PFSK-1 (cell line): ENCODE measurements at regions not wholly inside any gene's neighbourhood (a gene's known extent, or its start where the extent isn't known, plus 50 kb on each side); places are given as distances from the start of the nearest gene placed in this dataset.

ENCODE experiments used
- FOXP2 ChIP-seq: optimal IDR thresholded peaks from 2 replicates; pipeline ENCODE3; 2011; ENCODE audit warnings: borderline replicate concordance, control low read depth, inconsistent platforms; ENCODE audit not compliant: insufficient read depth; ENCODE audit errors: extremely low read length, extremely low read depth
- POLR2AphosphoS5 ChIP-seq: IDR thresholded peaks from 2 replicates; pipeline ENCODE4 v1.6.1; 2012; ENCODE audit warnings: low read depth, mild to moderate bottlenecking, control low read depth, low read length, moderate library complexity
- SIN3A ChIP-seq: IDR thresholded peaks from 2 replicates; pipeline ENCODE4 v1.6.1; 2012; ENCODE audit warnings: mild to moderate bottlenecking, low read length, moderate library complexity, borderline replicate concordance; ENCODE audit not compliant: insufficient read depth
- TAF1 ChIP-seq: IDR thresholded peaks from 2 replicates; pipeline ENCODE4 v1.6.1; 2012; ENCODE audit warnings: low read length, control low read depth, borderline replicate concordance; ENCODE audit not compliant: insufficient read depth
- TF ChIP-seq, protein P1 (sequence below), 2 experiments: IDR thresholded peaks; 2 replicates each; pipeline versions ENCODE4 v1.6.1 to v1.8.0; 2011 to 2012; ENCODE audit warnings: low read depth in 2 of 2, low read length in 2 of 2, control low read depth in 1 of 2, inconsistent platforms in 1 of 2, mild to moderate bottlenecking in 1 of 2, moderate library complexity in 1 of 2; ENCODE audit not compliant: insufficient read depth in 1 of 2

DNA sequence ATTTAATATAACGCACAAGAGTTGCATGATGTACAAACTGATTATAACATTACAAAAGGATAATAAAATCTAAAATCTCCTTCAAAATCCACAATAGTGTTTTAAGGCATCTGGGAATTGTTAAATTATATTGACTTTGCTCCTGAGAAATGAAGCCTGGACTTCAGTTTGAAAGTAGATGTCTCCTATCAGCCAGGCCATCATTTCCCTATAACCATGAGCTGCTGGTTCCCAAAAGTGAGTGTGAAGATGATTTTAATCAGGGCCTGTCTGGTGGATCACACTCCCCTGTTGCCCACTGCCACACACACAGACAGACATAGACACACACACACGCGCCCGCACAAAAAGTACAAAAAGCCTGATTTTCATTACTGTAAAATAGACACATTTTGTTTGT is 480.7 kb downstream of the RPS29 start:
- TF ChIP-seq, protein P1, sequence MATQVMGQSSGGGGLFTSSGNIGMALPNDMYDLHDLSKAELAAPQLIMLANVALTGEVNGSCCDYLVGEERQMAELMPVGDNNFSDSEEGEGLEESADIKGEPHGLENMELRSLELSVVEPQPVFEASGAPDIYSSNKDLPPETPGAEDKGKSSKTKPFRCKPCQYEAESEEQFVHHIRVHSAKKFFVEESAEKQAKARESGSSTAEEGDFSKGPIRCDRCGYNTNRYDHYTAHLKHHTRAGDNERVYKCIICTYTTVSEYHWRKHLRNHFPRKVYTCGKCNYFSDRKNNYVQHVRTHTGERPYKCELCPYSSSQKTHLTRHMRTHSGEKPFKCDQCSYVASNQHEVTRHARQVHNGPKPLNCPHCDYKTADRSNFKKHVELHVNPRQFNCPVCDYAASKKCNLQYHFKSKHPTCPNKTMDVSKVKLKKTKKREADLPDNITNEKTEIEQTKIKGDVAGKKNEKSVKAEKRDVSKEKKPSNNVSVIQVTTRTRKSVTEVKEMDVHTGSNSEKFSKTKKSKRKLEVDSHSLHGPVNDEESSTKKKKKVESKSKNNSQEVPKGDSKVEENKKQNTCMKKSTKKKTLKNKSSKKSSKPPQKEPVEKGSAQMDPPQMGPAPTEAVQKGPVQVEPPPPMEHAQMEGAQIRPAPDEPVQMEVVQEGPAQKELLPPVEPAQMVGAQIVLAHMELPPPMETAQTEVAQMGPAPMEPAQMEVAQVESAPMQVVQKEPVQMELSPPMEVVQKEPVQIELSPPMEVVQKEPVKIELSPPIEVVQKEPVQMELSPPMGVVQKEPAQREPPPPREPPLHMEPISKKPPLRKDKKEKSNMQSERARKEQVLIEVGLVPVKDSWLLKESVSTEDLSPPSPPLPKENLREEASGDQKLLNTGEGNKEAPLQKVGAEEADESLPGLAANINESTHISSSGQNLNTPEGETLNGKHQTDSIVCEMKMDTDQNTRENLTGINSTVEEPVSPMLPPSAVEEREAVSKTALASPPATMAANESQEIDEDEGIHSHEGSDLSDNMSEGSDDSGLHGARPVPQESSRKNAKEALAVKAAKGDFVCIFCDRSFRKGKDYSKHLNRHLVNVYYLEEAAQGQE (IDR thresholded peaks at IDR 0.05; ENCODE audit: insufficient read depth in 1 of 2, low read depth in 2 of 2, low read length in 2 of 2), result no peak
- TF ChIP-seq FOXP2 (no peak), TAF1 (no peak)

DNA sequence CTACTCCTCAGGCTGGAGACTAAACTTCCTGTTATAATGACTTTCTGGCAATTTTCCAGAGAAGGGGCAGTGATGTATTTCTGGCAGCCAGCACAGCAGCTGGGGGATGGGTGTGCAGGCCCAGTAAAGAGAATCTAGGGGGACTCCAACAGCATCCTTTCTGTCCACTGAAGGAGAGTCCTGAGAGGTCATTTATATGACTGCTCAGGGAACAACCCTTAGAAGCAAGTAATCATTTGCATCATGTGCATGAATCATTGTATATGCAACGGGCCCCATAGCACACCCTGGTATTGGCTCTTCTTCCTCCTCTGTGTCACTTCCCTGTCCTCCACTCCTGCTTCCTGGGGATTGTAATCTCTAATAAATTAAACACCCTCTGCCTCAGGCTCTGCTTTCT is 493.8 kb downstream of the RPS29 start:
- TF ChIP-seq, protein P1 (IDR thresholded peaks at IDR 0.05; ENCODE audit: insufficient read depth in 1 of 2, low read depth in 2 of 2, low read length in 2 of 2), result no peak
- no peak for TF ChIP-seq FOXP2
- no peak for TF ChIP-seq TAF1
- no peak for TF ChIP-seq POLR2AphosphoS5
- no peak for TF ChIP-seq SIN3A

DNA sequence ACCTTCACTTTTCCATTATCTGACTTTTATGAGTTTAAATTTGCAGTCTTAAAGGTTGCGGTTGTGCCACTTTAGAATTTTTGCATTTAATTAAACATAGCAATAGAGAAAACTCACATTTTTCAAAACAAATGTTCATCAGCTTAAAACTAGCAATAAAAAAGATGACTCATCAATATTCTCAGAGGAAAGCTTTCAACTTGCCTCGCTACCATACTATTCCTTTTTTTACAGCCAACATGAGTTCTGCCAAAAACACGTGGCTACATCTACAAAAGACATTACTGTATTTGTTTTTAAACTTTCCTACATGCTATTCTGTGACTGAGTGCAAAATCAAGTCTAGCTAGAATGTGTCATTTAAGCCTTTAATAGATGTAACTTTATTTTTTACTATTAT is 497.1 kb downstream of the RPS29 start:
- TF ChIP-seq FOXP2 (no peak), TAF1 (no peak), POLR2AphosphoS5 (no peak), SIN3A (no peak)
- TF ChIP-seq, protein P1 (IDR thresholded peaks at IDR 0.05; ENCODE audit: insufficient read depth in 1 of 2, low read depth in 2 of 2, low read length in 2 of 2), result no peak

DNA sequence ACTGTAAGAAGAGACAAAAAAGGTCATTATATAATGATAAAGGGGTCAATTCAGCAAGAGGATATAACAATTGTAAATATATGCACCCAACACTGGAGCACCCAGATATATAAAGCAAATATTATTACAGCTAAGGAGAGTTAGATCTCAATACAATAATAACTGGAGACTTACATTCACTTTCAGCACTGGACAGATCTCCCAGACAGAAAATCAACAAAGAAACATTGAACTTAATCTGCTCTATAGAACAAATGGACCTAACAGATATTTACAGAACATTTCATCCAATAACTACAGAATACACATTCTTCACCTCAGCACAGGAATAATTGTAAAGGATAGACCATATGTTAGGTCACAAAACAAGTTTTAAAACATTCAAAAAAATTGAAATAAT is 512.9 kb downstream of the RPS29 start:
- TF ChIP-seq, protein P1 (IDR thresholded peaks at IDR 0.05; ENCODE audit: insufficient read depth in 1 of 2, low read depth in 2 of 2, low read length in 2 of 2), result peak in 1 of 2 experiments; percentile 35; a peak in 1 of 4 replicates

DNA sequence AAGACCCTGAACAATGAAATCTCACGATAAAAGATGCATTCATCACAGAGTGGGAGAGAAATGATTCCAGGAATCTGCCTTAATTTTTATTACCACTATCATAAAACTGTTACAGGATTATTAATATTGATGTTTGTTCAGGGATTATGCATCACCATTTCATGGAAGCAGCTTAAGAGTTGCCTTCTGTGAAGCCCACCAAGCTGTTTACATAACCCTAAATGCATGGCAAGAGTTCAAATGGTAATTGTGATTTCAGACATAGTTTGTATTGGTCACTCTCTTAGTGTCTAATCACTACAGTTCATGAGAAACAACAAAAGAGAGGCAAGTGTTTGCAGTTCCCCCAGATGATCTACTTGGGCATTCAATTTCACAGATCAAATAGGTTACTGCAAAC is 527.7 kb downstream of the RPS29 start:
- TF ChIP-seq, protein P1 (IDR thresholded peaks at IDR 0.05; ENCODE audit: insufficient read depth in 1 of 2, low read depth in 2 of 2, low read length in 2 of 2), result no peak
- no peak for TF ChIP-seq SIN3A
- TF ChIP-seq TAF1, result no peak
- no peak for TF ChIP-seq FOXP2
- no peak for TF ChIP-seq POLR2AphosphoS5
